ENCODE measurements at regions not wholly inside any gene's neighbourhood (a gene's known extent, or its start where the extent isn't known, plus 50 kb on each side); places are given as distances from the start of the nearest gene placed in this dataset.

DNA sequence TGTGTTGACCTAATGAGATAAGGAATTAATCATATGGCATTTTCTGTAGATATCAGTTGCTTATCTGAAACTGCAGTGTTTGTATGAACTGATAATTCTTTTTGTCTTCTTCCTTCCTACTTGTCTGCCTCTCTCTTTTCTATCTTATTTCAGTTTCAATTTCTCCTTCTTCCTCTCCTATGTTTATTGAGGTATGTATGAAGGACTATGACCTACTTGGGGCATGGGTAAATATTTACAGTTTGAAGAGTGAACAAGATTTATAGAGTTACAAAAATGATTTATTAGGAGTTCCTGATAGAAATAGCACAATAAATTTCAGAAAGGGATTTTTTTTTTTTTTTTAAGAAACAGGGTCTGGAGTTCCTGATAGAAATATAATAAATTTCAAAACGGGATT is 88.7 kb upstream of the MUCL1 start:
- TF ChIP-seq CTCF (IDR thresholded peaks at IDR 0.05; ENCODE audit: insufficient read depth, low read depth, low read length, missing control alignments): no peak
- no peak for DNase-seq (ENCODE audit: low read depth)
- no peak overlapping the region for H3K4me3 ChIP-seq (ENCODE audit: low read depth, low read length)

DNA sequence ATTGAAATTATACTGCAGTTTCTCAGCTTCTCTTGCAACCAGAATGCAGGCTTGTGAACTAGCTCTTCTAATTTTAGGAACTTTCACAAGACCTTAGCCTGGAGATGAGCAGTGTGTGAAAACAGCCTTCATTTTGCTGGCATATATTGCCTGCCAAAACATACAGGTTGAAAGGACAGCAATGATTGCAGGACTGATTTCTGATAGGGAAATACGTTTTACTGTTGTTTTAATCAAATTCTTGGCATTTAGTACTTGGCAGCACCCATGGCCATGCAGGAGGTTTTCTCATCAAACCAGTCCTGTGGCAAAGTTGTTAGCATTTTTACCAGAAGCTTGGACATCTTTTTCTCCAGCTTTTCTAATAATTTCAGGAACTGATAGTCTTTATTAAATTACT is 91.9 kb upstream of the MUCL1 start:
- no peak for DNase-seq (ENCODE audit: low read depth)
- TF ChIP-seq CTCF (IDR thresholded peaks at IDR 0.05; ENCODE audit: insufficient read depth, low read depth, low read length, missing control alignments): no peak
- no peak overlapping the region for H3K4me3 ChIP-seq (ENCODE audit: low read depth, low read length)

DNA sequence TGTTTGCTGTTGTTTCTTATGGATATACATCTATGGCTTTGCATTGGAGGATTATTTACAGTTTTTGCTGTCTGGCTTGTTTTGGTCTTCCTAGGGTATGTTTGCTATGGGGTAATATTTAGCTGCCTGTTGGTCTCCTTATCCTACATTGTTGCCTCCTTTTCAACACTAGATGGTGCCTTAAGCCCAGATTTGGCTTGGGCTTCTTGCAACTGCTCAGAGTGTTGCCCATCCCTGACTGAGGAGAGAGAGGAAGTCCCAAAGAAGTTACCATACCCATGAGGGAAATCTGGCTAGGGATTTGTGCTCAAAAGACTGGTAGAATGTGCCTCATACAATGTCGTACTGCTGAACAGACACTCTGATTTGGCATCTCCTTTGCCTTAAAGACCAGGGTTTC is 94.6 kb upstream of the MUCL1 start:
- peak; percentile 55 for DNase-seq (ENCODE audit: low read depth)
- peak; percentile 45 for TF ChIP-seq CTCF (IDR thresholded peaks at IDR 0.05; ENCODE audit: insufficient read depth, low read depth, low read length, missing control alignments)
- H3K4me3 ChIP-seq (ENCODE audit: low read depth, low read length): no peak overlapping the region

GRCh38 chr12:54751493-54751892 is 102.8 kb upstream of the MUCL1 start:
- DNase-seq (ENCODE audit: low read depth): no peak

GRCh38 chr12:54749191-54749818 is 101.1 kb upstream of the DCD start:
- TF ChIP-seq CTCF (IDR thresholded peaks at IDR 0.05; ENCODE audit: insufficient read depth, low read depth, low read length, missing control alignments): peak; percentile 66
- DNase-seq (ENCODE audit: low read depth): peak; percentile 60
- no peak overlapping the region for H3K4me3 ChIP-seq (ENCODE audit: low read depth, low read length)

More at GRCh38 chr12:54751493-54751892, 102.8 kb upstream of the MUCL1 start:
- no peak for TF ChIP-seq CTCF (IDR thresholded peaks at IDR 0.05; ENCODE audit: insufficient read depth, low read depth, low read length, missing control alignments)
- H3K4me3 ChIP-seq (ENCODE audit: low read depth, low read length): no peak overlapping the region

- TF ChIP-seq CTCF (IDR thresholded peaks at IDR 0.05; ENCODE audit: insufficient read depth, low read depth, low read length, missing control alignments): no peak
- no peak for DNase-seq (ENCODE audit: low read depth)
- no peak overlapping the region for H3K4me3 ChIP-seq (ENCODE audit: low read depth, low read length)
These were observed 96.4 kb upstream of the DCD start for GRCh38 chr12:54744590-54744989.

GRCh38 chr12:54740882-54741281 is 92.7 kb upstream of the DCD start:
- H3K4me3 ChIP-seq (ENCODE audit: low read depth, low read length): no peak overlapping the region
- no peak for DNase-seq (ENCODE audit: low read depth)
- TF ChIP-seq CTCF (IDR thresholded peaks at IDR 0.05; ENCODE audit: insufficient read depth, low read depth, low read length, missing control alignments): no peak
